Choroid plexus epithelial cell (primary cell): ENCODE measurements at regions not wholly inside any gene's neighbourhood (a gene's known extent, or its start where the extent isn't known, plus 50 kb on each side); places are given as distances from the start of the nearest gene placed in this dataset.

Experiments used
- DNase-seq: peaks from one replicate; pipeline ENCODE4 v3.0.0-alpha.2; 2010; ENCODE audit warnings: low read depth
- H3K4me3 ChIP-seq: 2 replicates; pipeline ENCODE4 v1.5.1; 2011; ENCODE audit warnings: low read depth, mild to moderate bottlenecking, control low read depth, low read length, moderate library complexity
- CTCF ChIP-seq: conservative IDR thresholded peaks from 2 replicates; pipeline ENCODE4 v1.5.1; 2011; ENCODE audit warnings: low read depth, mild to moderate bottlenecking, control low read depth, inconsistent platforms, low read length, moderate library complexity

GRCh38 chr4:81566161-81566591 is 94.5 kb upstream of the RASGEF1B start:
- peak overlapping the region; percentile 33 for H3K4me3 ChIP-seq
- no peak for TF ChIP-seq CTCF
- DNase-seq, result peak; percentile 28

GRCh38 chr4:81565142-81565870 is 93.6 kb upstream of the RASGEF1B start:
- TF ChIP-seq CTCF, result no peak
- H3K4me3 ChIP-seq, result peak overlapping the region; percentile 46
- DNase-seq, result peak; percentile 47

GRCh38 chr4:81564025-81564424 is 92.3 kb upstream of the RASGEF1B start:
- no peak overlapping the region for H3K4me3 ChIP-seq
- DNase-seq, result no peak
- no peak for TF ChIP-seq CTCF

- TF ChIP-seq CTCF, result no peak
- no peak overlapping the region for H3K4me3 ChIP-seq
- no peak for DNase-seq
Observed at GRCh38 chr4:81562093-81562492, 90.4 kb upstream of the RASGEF1B start.

GRCh38 chr4:81557306-81557705 is 85.6 kb upstream of the RASGEF1B start:
- DNase-seq, result no peak
- TF ChIP-seq CTCF, result no peak

GRCh38 chr4:81555489-81555888 is 83.8 kb upstream of the RASGEF1B start:
- TF ChIP-seq CTCF, result no peak
- H3K4me3 ChIP-seq, result no peak overlapping the region
- DNase-seq, result no peak

More at GRCh38 chr4:81557306-81557705, 85.6 kb upstream of the RASGEF1B start:
- no peak overlapping the region for H3K4me3 ChIP-seq

- H3K4me3 ChIP-seq, result no peak overlapping the region
Observed at GRCh38 chr4:81552086-81552485, 80.4 kb upstream of the RASGEF1B start.

More at GRCh38 chr4:81552086-81552485, 80.4 kb upstream of the RASGEF1B start:
- no peak for DNase-seq
- no peak for TF ChIP-seq CTCF
